ENCODE measurements at regions not wholly inside any gene's neighbourhood (a gene's known extent, or its start where the extent isn't known, plus 50 kb on each side); places are given as distances from the start of the nearest gene placed in this dataset.

GRCh38 chr1:56289260-56289659 is 290.1 kb downstream of the PLPP3 start:
- ChIA-PET POLR2A (no interaction called here), CTCF (no interaction called here)
- no peak overlapping the region for H3K4me2 ChIP-seq
- DNase-seq (ENCODE audit: low read depth in 1 of 2, low spot score in 1 of 2): no peak
- no peak overlapping the region for H3K27ac ChIP-seq
- WGBS (ENCODE audit: missing lambda C conversion rate): 77% methylated on average over 1 of the region's 1 CpG
- H3K9me3 ChIP-seq: no peaks in the 10 kb centered on the region
- no peak for FAIRE-seq
- TF ChIP-seq POLR2AphosphoS2 (conservative IDR thresholded peaks at IDR 0.05; ENCODE audit: low read length) (no peak), ZSCAN20 (CRISPR knock-in tag; IDR thresholded peaks at IDR 0.05) (no peak), RFX5 (IDR thresholded peaks at IDR 0.05) (no peak), USF2 (IDR thresholded peaks at IDR 0.05) (no peak), HDAC2 (IDR thresholded peaks at IDR 0.05) (no peak), ZC3H11A (IDR thresholded peaks at IDR 0.05) (no peak), FOSB (CRISPR knock-in tag; IDR thresholded peaks at IDR 0.05) (no peak), NR3C1 (IDR thresholded peaks at IDR 0.05) (no peak), E2F6 (IDR thresholded peaks at IDR 0.05; ENCODE audit: borderline replicate concordance, low read depth) (no peak), SMC3 (IDR thresholded peaks at IDR 0.05) (no peak)
- TF ChIP-seq, protein P1, sequence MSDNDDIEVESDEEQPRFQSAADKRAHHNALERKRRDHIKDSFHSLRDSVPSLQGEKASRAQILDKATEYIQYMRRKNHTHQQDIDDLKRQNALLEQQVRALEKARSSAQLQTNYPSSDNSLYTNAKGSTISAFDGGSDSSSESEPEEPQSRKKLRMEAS (IDR thresholded peaks at IDR 0.05): no peak
- peaks cover 18% of the 10 kb centered on the region for H3K4me1 ChIP-seq
- no peak overlapping the region for H3K4me3 ChIP-seq
- ATAC-seq: no peak

DNA sequence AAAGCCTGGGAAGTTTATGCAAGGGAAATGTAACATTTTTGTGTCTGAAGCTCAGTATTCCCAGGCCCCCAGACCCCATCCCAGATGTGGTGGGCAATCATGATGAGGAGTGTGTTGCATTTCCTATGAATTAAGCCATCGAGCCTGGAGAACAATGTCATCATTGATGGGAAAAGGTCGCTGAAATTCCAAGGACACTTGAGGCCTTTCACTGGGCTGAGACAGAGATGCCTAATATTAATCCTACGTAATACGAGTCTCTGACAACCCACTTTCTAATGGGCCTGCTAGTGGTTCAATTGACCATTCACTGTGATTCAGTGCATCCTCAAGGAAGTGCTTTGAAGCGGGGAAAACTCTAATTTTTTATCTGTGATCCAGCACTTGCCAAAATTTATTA is 291.6 kb downstream of the PLPP3 start:
- no peak overlapping the region for H3K4me2 ChIP-seq
- ATAC-seq: no peak
- H3K4me3 ChIP-seq: no peak overlapping the region
- POLR2A ChIA-PET: no interaction called here
- FAIRE-seq: no peak
- CTCF ChIA-PET: no interaction called here
- H3K27ac ChIP-seq: no peak overlapping the region
- 80% methylated on average over 5 of the region's 5 CpGs for WGBS (ENCODE audit: missing lambda C conversion rate)
- no peak for DNase-seq (ENCODE audit: low read depth in 1 of 2, low spot score in 1 of 2)
- H3K4me1 ChIP-seq: peaks cover 20% of the 10 kb centered on the region
- TF ChIP-seq SREBF2 (IDR thresholded peaks at IDR 0.05) (no peak), HOXB13 (CRISPR knock-in tag; IDR thresholded peaks at IDR 0.05; ENCODE audit: low read depth) (no peak), EHMT2 (IDR thresholded peaks at IDR 0.05; ENCODE audit: low read depth) (no peak), TFCP2L1 (CRISPR knock-in tag; IDR thresholded peaks at IDR 0.05) (no peak), KDM5A (IDR thresholded peaks at IDR 0.05) (no peak), FOSB (CRISPR knock-in tag; IDR thresholded peaks at IDR 0.05) (no peak), CHD4 (IDR thresholded peaks at IDR 0.05; ENCODE audit: borderline replicate concordance) (no peak), POLR2AphosphoS2 (conservative IDR thresholded peaks at IDR 0.05; ENCODE audit: low read length) (no peak), RAD21 (conservative IDR thresholded peaks at IDR 0.05 in 1 of 2, IDR thresholded peaks at IDR 0.05 in 1 of 2) (no peak), CBX8 (IDR thresholded peaks at IDR 0.05) (no peak), CEBPB (IDR thresholded peaks at IDR 0.05) (no peak), TP53 (CRISPR knock-in tag; IDR thresholded peaks at IDR 0.05) (no peak), HOXB5 (CRISPR knock-in tag; IDR thresholded peaks at IDR 0.05) (no peak)
- TF ChIP-seq, protein P2, sequence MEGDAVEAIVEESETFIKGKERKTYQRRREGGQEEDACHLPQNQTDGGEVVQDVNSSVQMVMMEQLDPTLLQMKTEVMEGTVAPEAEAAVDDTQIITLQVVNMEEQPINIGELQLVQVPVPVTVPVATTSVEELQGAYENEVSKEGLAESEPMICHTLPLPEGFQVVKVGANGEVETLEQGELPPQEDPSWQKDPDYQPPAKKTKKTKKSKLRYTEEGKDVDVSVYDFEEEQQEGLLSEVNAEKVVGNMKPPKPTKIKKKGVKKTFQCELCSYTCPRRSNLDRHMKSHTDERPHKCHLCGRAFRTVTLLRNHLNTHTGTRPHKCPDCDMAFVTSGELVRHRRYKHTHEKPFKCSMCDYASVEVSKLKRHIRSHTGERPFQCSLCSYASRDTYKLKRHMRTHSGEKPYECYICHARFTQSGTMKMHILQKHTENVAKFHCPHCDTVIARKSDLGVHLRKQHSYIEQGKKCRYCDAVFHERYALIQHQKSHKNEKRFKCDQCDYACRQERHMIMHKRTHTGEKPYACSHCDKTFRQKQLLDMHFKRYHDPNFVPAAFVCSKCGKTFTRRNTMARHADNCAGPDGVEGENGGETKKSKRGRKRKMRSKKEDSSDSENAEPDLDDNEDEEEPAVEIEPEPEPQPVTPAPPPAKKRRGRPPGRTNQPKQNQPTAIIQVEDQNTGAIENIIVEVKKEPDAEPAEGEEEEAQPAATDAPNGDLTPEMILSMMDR (IDR thresholded peaks at IDR 0.05): no peak
- TF ChIP-seq, protein P1 (IDR thresholded peaks at IDR 0.05): no peak
- no peaks in the 10 kb centered on the region for H3K9me3 ChIP-seq

DNA sequence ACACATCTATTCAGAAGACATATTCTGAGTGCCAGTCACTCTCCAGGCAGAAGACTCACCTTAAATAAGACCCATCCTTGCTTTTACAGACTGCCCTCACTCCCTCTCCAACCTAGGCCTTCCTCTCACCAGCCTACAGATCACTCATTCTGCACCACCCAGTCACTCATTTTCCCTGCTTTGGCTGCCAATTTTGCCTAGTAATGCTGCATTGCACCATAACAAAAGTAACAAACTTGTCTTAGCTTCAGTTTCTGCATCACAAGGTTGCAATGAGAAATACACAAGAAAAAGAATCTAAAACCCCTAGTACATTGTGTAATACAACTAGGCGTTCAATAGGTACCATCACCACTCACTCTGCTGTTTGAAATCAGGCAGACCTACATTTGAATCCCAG is 292.4 kb downstream of the PLPP3 start:
- no peak for FAIRE-seq
- Histone ChIP-seq H3K4me2 (no peak overlapping the region), H3K4me1 (peaks cover 20% of the 10 kb centered on the region), H3K4me3 (no peak overlapping the region), H3K27ac (peak overlapping the region in 1 of 2 experiments; percentile 76; a peak in 2 of 6 replicates), H3K9me3 (no peaks in the 10 kb centered on the region)
- POLR2A ChIA-PET: no interaction called here
- no peak for TF ChIP-seq TFCP2L1 (CRISPR knock-in tag; IDR thresholded peaks at IDR 0.05)
- ATAC-seq: no peak
- WGBS (ENCODE audit: missing lambda C conversion rate): 94% methylated on average over 1 of the region's 1 CpG
- DNase-seq (ENCODE audit: low read depth in 1 of 2, low spot score in 1 of 2): no peak
- CTCF ChIA-PET: no interaction called here
